ENCODE measurements at regions not wholly inside any gene's neighbourhood (a gene's known extent, or its start where the extent isn't known, plus 50 kb on each side); places are given as distances from the start of the nearest gene placed in this dataset.

DNA sequence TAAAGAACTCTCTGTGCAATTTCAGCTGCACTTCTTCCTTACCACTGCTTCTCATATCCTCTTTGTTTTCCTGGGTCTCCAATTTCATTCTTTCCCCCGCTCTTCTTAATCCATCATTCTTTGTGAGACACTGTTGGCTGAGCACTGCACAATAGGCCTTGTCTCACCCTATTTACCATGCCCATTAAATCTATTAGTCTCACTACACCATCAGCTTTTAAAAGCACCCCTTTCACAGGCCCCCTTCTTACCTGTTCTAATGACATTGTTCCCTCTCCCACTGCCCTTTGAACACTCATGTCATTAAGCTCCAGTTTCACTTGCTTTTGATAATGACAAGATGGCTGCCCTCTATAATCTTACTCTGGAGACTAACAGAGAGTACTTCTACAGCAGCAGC is 404.1 kb upstream of the ACVR2A start:
- H3K27me3 Mint-ChIP-seq (ENCODE audit: insufficient read depth, low read depth, poor library complexity): no peaks in the 10 kb centered on the region
- H3K4me3 Mint-ChIP-seq: no peak overlapping the region
- Histone ChIP-seq H3K4me2 (no peak overlapping the region), H4K20me1 (replicated peaks; ENCODE audit: insufficient read depth) (no peaks in the 10 kb centered on the region), H3F3A (replicated peaks; ENCODE audit: low read depth) (no peaks in the 10 kb centered on the region), H3K27me3 (ENCODE audit: insufficient read depth) (no peaks in the 10 kb centered on the region), H2AFZ (no peak overlapping the region), H3K36me3 (ENCODE audit: insufficient read depth) (no peaks in the 10 kb centered on the region), H3K4me3 (no peak overlapping the region), H3K27ac (ENCODE audit: low read depth) (no peak overlapping the region), H3K4me1 (ENCODE audit: insufficient read depth) (no peaks in the 10 kb centered on the region), H3K79me2 (replicated peaks; ENCODE audit: insufficient read depth) (no peaks in the 10 kb centered on the region), H3K9me2 (ENCODE audit: insufficient read depth) (peaks cover 12% of the 10 kb centered on the region; the same call in 1 of the 2 replicates)
- H3K4me1 Mint-ChIP-seq: no peaks in the 10 kb centered on the region
- ATAC-seq (no peak), DNase-seq (ENCODE audit: low spot score) (no peak)
- TF ChIP-seq NANOG (IDR thresholded peaks at IDR 0.05; ENCODE audit: borderline replicate concordance) (no peak), ZNF331 (CRISPR knock-in tag; IDR thresholded peaks at IDR 0.05; ENCODE audit: low read depth) (no peak), JUNB (IDR thresholded peaks at IDR 0.05; ENCODE audit: unreplicated experiment) (no peak), STAT1 (IDR thresholded peaks at IDR 0.05; ENCODE audit: unreplicated experiment) (no peak), EZH2phosphoT487 (IDR thresholded peaks at IDR 0.05; ENCODE audit: unreplicated experiment) (no peak), EZH2 (IDR thresholded peaks at IDR 0.05; ENCODE audit: low read depth, unreplicated experiment) (no peak), CREB1 (CRISPR knock-in tag; IDR thresholded peaks at IDR 0.05; ENCODE audit: low read depth) (no peak), ZNF114 (CRISPR knock-in tag; IDR thresholded peaks at IDR 0.05) (no peak), POLR2AphosphoS5 (IDR thresholded peaks at IDR 0.05; ENCODE audit: low read depth) (no peak)
- TF ChIP-seq, protein P1, sequence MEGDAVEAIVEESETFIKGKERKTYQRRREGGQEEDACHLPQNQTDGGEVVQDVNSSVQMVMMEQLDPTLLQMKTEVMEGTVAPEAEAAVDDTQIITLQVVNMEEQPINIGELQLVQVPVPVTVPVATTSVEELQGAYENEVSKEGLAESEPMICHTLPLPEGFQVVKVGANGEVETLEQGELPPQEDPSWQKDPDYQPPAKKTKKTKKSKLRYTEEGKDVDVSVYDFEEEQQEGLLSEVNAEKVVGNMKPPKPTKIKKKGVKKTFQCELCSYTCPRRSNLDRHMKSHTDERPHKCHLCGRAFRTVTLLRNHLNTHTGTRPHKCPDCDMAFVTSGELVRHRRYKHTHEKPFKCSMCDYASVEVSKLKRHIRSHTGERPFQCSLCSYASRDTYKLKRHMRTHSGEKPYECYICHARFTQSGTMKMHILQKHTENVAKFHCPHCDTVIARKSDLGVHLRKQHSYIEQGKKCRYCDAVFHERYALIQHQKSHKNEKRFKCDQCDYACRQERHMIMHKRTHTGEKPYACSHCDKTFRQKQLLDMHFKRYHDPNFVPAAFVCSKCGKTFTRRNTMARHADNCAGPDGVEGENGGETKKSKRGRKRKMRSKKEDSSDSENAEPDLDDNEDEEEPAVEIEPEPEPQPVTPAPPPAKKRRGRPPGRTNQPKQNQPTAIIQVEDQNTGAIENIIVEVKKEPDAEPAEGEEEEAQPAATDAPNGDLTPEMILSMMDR (conservative IDR thresholded peaks at IDR 0.05; ENCODE audit: low read depth in 2 of 2): no peak
- TF ChIP-seq, protein P2, sequence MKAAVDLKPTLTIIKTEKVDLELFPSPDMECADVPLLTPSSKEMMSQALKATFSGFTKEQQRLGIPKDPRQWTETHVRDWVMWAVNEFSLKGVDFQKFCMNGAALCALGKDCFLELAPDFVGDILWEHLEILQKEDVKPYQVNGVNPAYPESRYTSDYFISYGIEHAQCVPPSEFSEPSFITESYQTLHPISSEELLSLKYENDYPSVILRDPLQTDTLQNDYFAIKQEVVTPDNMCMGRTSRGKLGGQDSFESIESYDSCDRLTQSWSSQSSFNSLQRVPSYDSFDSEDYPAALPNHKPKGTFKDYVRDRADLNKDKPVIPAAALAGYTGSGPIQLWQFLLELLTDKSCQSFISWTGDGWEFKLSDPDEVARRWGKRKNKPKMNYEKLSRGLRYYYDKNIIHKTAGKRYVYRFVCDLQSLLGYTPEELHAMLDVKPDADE (IDR thresholded peaks at IDR 0.05): no peak
- TF ChIP-seq, protein P3, sequence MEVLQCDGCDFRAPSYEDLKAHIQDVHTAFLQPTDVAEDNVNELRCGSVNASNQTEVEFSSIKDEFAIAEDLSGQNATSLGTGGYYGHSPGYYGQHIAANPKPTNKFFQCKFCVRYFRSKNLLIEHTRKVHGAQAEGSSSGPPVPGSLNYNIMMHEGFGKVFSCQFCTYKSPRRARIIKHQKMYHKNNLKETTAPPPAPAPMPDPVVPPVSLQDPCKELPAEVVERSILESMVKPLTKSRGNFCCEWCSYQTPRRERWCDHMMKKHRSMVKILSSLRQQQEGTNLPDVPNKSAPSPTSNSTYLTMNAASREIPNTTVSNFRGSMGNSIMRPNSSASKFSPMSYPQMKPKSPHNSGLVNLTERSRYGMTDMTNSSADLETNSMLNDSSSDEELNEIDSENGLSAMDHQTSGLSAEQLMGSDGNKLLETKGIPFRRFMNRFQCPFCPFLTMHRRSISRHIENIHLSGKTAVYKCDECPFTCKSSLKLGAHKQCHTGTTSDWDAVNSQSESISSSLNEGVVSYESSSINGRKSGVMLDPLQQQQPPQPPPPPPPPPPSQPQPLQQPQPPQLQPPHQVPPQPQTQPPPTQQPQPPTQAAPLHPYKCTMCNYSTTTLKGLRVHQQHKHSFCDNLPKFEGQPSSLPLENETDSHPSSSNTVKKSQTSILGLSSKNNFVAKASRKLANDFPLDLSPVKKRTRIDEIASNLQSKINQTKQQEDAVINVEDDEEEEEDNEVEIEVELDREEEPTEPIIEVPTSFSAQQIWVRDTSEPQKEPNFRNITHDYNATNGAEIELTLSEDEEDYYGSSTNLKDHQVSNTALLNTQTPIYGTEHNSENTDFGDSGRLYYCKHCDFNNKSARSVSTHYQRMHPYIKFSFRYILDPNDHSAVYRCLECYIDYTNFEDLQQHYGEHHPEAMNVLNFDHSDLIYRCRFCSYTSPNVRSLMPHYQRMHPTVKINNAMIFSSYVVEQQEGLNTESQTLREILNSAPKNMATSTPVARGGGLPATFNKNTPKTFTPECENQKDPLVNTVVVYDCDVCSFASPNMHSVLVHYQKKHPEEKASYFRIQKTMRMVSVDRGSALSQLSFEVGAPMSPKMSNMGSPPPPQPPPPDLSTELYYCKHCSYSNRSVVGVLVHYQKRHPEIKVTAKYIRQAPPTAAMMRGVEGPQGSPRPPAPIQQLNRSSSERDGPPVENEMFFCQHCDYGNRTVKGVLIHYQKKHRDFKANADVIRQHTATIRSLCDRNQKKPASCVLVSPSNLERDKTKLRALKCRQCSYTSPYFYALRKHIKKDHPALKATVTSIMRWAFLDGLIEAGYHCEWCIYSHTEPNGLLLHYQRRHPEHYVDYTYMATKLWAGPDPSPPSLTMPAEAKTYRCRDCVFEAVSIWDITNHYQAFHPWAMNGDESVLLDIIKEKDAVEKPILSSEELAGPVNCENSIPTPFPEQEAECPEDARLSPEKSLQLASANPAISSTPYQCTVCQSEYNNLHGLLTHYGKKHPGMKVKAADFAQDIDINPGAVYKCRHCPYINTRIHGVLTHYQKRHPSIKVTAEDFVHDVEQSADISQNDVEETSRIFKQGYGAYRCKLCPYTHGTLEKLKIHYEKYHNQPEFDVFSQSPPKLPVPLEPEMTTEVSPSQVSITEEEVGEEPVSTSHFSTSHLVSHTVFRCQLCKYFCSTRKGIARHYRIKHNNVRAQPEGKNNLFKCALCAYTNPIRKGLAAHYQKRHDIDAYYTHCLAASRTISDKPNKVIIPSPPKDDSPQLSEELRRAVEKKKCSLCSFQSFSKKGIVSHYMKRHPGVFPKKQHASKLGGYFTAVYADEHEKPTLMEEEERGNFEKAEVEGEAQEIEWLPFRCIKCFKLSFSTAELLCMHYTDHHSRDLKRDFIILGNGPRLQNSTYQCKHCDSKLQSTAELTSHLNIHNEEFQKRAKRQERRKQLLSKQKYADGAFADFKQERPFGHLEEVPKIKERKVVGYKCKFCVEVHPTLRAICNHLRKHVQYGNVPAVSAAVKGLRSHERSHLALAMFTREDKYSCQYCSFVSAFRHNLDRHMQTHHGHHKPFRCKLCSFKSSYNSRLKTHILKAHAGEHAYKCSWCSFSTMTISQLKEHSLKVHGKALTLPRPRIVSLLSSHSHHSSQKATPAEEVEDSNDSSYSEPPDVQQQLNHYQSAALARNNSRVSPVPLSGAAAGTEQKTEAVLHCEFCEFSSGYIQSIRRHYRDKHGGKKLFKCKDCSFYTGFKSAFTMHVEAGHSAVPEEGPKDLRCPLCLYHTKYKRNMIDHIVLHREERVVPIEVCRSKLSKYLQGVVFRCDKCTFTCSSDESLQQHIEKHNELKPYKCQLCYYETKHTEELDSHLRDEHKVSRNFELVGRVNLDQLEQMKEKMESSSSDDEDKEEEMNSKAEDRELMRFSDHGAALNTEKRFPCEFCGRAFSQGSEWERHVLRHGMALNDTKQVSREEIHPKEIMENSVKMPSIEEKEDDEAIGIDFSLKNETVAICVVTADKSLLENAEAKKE (CRISPR knock-in tag; IDR thresholded peaks at IDR 0.05): no peak
- TF ChIP-seq, protein P4, sequence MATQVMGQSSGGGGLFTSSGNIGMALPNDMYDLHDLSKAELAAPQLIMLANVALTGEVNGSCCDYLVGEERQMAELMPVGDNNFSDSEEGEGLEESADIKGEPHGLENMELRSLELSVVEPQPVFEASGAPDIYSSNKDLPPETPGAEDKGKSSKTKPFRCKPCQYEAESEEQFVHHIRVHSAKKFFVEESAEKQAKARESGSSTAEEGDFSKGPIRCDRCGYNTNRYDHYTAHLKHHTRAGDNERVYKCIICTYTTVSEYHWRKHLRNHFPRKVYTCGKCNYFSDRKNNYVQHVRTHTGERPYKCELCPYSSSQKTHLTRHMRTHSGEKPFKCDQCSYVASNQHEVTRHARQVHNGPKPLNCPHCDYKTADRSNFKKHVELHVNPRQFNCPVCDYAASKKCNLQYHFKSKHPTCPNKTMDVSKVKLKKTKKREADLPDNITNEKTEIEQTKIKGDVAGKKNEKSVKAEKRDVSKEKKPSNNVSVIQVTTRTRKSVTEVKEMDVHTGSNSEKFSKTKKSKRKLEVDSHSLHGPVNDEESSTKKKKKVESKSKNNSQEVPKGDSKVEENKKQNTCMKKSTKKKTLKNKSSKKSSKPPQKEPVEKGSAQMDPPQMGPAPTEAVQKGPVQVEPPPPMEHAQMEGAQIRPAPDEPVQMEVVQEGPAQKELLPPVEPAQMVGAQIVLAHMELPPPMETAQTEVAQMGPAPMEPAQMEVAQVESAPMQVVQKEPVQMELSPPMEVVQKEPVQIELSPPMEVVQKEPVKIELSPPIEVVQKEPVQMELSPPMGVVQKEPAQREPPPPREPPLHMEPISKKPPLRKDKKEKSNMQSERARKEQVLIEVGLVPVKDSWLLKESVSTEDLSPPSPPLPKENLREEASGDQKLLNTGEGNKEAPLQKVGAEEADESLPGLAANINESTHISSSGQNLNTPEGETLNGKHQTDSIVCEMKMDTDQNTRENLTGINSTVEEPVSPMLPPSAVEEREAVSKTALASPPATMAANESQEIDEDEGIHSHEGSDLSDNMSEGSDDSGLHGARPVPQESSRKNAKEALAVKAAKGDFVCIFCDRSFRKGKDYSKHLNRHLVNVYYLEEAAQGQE (IDR thresholded peaks at IDR 0.05; ENCODE audit: unreplicated experiment): no peak
- H3K9me3 Mint-ChIP-seq: no peaks in the 10 kb centered on the region; the same call in 1 of the 3 replicates
- no peak overlapping the region for H3K27ac Mint-ChIP-seq
- peaks cover 2% of the 10 kb centered on the region; the same call in 2 of the 3 replicates for H3K36me3 Mint-ChIP-seq (ENCODE audit: low read depth)

Measured in GM23338 (cell line).